ENCODE measurements at regions not wholly inside any gene's neighbourhood (a gene's known extent, or its start where the extent isn't known, plus 50 kb on each side); places are given as distances from the start of the nearest gene placed in this dataset.
A peak's percentile ranks its signal among the peaks of the same experiment; 100 is the strongest.

- DNase-seq, result no peak
These were observed 99.6 kb downstream of the ODF2L start for GRCh38 chr1:86296305-86297205.

GRCh38 chr1:86289746-86290145, 106.4 kb downstream of the ODF2L start:
- no peak for DNase-seq

GRCh38 chr1:86289161-86289560, 107.0 kb downstream of the ODF2L start:
- no peak for DNase-seq

- no peak for DNase-seq
These were observed 107.5 kb downstream of the ODF2L start for GRCh38 chr1:86288586-86289147.

GRCh38 chr1:86285796-86286195, 110.3 kb downstream of the ODF2L start:
- no peak for DNase-seq

GRCh38 chr1:86282611-86283010, 113.5 kb downstream of the ODF2L start:
- DNase-seq, result no peak

GRCh38 chr1:86277936-86278335, 118.2 kb downstream of the ODF2L start:
- DNase-seq, result no peak

- DNase-seq, result peak; percentile 4
These were observed 116.5 kb upstream of the COL24A1 start for GRCh38 chr1:86273066-86273465.

- no peak for DNase-seq
These were observed 115.5 kb upstream of the COL24A1 start for GRCh38 chr1:86272083-86272482.

- DNase-seq, result no peak
These were observed 114.5 kb upstream of the COL24A1 start for GRCh38 chr1:86271046-86271445.

GRCh38 chr1:86263101-86263500, 106.5 kb upstream of the COL24A1 start:
- DNase-seq, result no peak

- no peak for DNase-seq
These were observed 103.9 kb upstream of the COL24A1 start for GRCh38 chr1:86260476-86260875.

- peak; percentile 38 for DNase-seq
These were observed 102.8 kb upstream of the COL24A1 start for GRCh38 chr1:86259390-86259789.

GRCh38 chr1:86258101-86258500, 101.5 kb upstream of the COL24A1 start:
- no peak for DNase-seq

GRCh38 chr1:86247597-86248279, 91.2 kb upstream of the COL24A1 start:
- DNase-seq, result peak; percentile 36

GRCh38 chr1:86245566-86246190, 89.1 kb upstream of the COL24A1 start:
- DNase-seq, result no peak

GRCh38 chr1:86239894-86240293, 83.3 kb upstream of the COL24A1 start:
- DNase-seq, result no peak

- no peak for DNase-seq
These were observed 82.9 kb upstream of the COL24A1 start for GRCh38 chr1:86239490-86239889.

- no peak for DNase-seq
These were observed 81.7 kb upstream of the COL24A1 start for GRCh38 chr1:86238226-86238625.

- no peak for DNase-seq
These were observed 79.3 kb upstream of the COL24A1 start for GRCh38 chr1:86235852-86236251.

GRCh38 chr1:86233403-86233802, 76.8 kb upstream of the COL24A1 start:
- DNase-seq, result no peak

- DNase-seq, result peak; percentile 8
These were observed 74.5 kb upstream of the COL24A1 start for GRCh38 chr1:86231076-86231475.

- no peak for DNase-seq
These were observed 72.9 kb upstream of the COL24A1 start for GRCh38 chr1:86229405-86229975.

Measured in EL (cell line).